HG03280 (cell line): ENCODE measurements at regions not wholly inside any gene's neighbourhood (a gene's known extent, or its start where the extent isn't known, plus 50 kb on each side); places are given as distances from the start of the nearest gene placed in this dataset.
"Not testable (repeated sequence)": the region's sequence is repeated elsewhere in the genome, so short reads cannot be mapped to it uniquely, and the experiment has no call there.

Experiments used
- ATAC-seq: cut with Tn5 transposase; IDR thresholded peaks from one replicate; pipeline ENCODE4 v1.9.1; 2021; ENCODE audit warnings: mild to moderate bottlenecking, moderate library complexity; ENCODE audit not compliant: unreplicated experiment

DNA sequence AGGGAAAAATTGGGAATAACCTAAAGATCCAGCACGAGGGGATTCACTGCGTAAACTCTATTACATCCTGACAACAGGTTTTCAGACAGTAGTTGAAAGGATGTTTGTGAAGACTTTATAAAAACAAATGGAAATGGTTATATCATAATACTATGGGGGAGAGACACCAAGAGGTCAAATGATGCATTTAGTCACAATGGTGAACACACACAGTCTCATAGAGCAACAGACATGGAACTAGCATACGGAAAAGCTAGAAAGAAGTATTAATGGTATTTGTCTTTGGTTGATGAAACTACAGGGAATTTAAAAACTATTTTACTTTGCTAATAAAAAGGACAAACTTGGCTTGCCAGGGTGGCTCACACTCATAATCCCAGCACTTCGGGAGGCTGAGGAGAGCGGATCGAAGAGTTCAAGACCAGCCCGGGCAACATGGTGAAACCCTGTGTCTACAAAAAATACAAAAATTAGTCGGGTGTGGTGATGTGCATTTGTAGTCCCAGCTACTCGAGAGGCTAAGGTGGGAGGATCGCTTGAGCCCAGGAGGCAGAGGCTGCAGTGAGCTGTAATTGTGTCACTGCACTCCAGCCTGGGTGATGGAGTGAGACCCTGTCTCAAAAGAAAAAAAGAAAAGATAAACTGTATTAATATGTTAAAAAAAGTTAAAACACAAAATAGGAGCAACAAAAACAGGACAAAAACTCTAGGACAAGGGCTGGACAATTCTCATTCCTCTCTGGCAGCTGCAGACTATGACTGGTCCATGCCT, 94.8 kb downstream of the MYCN start:
- no peak for ATAC-seq

DNA sequence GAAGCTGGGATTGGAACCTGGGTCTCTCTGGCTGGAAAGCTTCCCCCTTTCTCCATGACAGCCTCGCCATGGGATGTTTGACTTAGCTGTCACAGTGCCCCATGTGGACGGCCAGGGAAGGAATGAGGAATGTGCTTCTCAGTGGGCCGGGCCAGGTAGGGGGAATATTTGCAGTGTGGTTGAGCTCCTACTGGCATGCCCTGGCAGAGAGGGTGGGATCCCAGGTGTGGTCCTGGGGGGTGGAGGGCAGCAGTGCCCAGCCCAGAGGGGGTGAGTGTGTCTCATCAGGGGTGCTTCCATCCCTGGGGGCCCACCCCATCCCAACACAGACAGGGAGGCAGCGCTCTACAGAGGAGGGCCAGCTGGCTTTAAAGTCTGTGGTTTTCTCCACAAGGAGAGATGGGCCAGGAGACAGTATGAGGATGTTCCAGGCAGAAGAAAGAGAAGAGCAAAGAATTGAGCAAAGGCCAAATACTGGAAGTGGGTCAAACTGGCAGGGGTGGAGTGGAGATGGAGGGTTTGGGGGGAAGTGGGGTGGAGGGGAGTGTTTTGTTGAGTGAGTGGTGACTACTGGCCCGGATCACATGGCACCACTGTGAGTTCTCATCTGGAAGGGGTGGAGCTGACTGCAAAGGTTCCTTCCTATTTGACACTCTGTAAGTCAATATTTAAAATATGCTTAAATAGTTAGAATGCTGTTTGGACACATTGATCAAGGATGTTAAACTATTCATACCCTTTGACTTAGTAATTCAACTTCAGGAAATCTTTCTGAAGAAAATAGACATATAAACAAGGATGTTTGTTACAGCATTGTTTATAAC, 94.0 kb downstream of the MYCN start:
- no peak for ATAC-seq

DNA sequence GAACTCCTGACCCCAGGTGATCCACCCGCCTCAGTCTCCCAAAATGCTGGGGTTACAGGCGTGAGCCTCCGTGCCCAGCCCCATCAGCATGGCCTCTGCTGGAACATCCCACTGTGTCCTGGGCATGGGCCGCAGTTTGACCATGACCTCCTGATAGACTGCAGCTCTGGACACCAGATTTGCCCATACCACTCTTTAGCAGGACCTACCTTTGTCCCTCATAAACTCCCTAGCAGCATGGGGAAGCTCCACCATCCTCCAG, 92.6 kb downstream of the MYCN start:
- no peak for ATAC-seq

DNA sequence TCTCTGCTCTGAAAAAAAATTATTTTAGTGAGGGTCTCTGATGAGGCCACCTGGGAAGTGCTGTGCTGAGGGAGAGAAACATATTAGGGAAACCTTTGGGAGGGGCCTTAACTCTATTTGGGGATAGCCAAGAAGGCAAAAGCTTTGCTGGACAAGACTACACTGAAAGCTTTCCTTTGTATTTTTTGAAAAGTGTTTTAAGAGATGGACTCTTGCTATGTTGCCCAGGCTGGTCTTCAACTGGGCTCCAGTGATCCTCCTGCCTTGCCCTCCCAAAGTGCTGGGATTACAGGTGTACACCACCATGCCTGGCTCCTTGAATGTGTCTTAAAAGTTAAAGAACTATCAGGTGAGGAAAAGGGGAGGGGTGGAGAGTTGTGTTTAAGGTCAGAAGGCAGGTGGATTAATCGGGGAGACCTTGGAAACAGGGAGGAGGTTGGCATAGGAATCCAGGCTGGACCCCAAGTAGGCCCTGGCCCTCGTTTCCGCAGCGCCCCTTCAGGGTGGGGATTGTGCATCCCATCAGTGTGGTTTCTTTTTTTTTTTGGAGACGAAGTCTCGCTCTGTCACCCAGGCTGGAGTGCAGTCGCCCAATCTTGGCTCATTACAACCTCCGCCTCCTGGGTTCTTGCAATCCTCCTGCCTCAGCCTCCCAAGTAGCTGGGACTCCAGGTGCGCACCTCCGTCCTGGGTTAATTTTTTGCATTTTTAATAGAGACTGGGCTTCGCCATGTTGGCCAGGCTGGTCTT, 92.1 kb downstream of the MYCN start:
- ATAC-seq: no peak

DNA sequence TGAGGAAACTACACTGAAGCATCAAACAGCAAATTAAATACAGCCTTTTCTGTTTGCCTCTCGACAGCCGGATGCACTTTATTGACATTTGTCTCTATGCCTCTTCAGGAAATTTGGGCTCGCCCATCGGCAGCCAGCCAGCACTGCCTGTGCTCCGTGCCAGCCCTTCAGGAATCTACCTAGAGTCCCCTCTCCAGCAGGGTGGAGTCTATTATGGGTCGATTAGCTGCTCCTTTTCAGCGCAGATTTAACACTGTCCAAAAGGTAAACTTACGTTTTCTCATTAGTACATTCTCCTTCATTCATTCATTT, 91.5 kb downstream of the MYCN start:
- ATAC-seq: no peak

DNA sequence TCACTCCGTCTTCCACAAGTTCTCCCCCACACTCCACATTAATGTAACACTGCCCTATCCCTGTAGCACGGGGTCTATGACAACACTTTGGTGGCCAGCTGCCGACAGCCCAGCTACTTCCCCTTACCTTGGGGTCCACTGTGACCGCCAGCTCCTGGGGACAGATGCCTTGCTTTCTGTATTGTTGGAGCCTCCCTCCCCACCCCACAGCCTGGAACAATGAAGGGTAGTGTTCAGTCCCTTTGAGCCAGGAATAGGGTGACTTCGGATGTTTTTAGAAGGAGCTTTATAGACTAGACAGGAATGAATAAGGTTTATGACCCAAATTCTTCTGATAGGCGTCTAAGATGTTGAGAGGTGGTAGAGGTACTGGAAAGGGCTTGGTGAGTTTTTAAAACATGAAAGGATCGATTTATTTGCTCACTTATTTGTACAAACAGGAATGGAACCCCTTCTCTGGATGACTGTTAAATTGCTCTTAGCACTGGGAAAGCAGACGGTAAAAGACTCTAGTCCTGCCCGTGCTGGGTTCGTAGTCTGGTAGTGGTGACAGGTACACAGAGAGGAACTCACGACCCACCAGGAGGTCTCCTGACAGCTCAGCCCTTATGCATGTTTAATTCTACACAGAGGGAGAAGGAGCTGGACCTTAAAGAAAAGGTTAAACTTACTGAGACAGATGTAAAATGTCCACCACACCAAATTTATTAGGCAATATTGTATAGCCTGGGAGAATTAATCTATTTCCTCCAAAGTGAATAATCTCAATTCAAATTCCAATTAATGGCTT, 90.9 kb downstream of the MYCN start:
- no peak for ATAC-seq

DNA sequence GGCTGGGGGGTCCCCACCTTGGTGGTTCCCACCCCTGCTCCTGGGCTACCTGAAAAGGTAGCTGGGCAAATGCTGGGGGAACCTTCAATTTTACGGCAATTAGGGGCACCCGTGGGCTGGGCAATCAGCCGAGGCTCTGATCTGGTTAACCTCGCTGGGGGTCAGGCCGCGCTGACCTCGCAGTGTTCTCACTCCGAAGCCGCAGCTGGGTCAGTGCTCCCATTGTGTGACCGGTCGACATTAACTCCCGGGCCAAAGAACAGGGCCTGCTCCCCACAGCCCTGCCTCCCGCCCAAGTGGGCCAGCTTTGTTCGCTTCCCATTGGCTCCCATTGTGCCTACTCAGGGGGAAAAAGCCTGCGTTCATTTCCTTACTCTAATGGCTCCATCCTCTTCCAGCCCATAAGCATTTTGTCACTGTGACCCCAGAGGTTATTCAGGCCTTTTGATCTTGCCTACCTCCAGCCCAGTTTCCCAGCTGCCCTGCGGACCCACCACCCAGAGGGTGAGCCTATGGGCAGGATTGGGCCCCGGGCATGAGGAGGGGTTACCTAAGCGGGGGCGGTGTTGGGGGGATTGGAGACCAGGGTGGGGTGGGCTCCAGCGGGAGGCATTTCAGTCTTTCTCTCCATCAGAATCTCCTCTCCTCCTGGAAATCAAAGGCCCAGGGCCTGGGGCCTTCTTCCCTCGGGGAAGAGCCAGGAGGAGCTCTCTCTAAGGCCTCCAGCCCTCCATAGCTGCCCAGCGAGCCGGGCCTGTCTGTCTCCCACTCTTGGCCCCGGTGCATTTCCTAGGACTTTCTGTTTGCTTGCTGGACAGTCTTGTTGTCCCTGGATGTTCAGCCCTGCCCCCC, 90.1 kb downstream of the MYCN start:
- ATAC-seq: no peak

DNA sequence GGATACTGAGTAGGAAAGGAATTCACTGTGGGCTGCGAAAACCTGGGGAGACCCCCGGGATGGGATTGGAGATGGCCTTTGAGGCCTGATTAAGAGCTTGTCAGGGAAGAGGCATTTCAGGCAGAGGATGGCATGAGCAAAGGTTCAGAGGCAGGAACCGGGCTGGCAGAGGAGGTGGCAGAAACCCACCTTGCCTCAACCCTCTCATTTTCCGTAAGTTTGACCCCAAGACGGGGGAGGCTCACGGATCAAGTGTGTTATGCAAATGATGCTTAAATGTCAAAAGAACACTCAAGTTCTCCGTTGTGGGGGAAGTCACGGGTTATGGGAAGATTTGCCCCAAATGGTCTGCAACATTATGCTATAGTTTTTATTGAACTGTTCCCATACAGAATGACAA, 88.3 kb downstream of the MYCN start:
- ATAC-seq: no peak

DNA sequence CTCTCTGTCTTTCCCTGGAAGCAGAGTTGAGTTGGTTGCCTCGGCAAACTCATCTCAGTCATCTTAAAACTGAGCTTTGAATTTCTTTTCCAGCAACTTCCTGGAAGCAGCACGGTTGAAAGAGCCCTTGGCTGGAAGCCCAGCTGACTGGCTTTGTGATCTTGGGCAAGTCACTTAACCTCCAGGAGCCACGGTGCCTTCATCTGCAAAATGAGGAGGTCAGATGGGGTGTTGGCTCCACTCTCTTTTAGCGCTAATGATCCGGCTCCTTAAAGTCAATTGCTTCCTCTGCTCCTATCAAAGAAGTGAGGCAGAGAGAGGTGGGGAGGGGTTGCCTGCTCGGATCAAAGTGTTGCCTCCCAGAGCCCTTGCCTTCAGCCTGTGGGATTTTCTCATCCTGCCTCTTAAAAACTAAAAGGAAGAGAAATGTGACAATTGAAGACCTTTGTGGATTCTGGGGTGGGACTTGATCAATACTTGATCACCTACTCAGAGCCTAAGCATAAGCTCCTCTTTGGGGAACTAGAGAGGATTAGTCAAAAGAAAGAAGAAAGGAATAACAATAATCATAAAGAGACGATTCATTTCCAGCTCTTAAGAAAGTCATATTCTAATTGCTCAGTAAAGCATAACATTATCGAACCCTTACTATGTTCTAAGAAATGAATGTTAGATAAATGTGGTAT, 86.6 kb downstream of the MYCN start:
- no peak for ATAC-seq

DNA sequence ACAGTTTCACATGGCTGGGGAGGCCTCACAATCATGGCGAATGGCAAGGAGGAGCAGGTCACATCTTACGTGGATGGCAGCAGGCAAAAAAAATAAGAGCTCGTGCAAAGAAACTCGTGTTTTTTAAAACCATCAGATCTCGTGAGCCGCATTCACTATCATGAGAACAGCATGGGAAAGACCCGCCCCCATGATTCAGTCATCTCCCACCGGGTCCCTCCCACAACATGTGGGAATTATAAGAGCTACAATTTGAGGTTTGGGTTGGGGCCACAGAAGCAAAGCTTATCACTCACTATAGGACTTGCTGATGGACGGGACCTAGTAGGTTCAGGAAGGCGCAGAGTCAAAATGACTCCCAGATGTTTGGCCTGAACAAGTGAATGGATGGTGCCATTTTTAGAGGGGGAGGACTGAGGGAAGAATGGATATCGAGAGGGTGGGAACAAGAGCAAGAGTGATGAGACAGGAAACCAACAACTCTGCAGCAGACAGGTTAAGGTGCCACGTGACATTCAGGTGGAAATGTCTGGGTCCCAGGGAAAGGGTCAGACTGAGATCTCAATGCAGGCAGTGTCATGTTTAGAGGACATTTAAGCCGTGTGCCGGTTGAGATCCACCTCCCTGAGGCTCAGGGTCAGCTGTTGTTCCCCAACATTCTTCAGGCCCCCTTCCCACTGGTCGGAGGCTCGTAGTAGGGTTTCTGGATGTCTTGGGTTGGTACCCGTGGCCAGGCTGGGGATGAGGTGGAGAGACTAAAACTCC, 85.7 kb downstream of the MYCN start:
- no peak for ATAC-seq

DNA sequence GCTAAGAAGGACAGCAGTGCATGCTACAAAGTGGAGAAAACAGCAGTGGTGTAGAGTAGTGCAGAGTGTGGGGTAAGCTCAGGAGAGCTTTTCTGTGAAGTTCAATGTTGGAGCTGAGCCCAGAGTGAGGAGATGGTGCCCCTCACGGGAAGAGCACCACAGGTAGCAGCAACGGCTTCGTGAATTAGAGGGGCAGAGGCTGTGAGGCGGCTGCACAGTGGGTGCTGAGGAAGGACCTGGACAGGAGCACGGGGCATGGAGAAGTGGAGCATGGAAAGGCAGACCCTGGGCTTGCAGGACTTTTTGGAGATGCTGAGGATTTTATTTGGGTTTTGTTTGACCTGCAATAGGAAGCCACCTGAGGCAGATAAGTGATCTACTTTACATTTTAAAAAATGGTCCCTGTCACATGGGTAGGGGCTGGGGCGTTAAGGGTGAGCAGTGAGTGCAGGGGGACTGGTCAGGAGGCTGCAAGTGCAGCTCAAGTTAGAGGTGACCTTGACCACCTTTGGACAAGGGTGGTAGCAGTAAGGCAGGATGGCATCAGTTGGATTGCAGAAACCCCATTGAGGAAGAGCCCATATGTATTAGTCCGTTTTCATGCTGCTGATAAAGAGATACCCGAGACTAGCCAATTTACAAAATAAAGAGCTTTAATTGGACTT, 85.0 kb downstream of the MYCN start:
- no peak for ATAC-seq

DNA sequence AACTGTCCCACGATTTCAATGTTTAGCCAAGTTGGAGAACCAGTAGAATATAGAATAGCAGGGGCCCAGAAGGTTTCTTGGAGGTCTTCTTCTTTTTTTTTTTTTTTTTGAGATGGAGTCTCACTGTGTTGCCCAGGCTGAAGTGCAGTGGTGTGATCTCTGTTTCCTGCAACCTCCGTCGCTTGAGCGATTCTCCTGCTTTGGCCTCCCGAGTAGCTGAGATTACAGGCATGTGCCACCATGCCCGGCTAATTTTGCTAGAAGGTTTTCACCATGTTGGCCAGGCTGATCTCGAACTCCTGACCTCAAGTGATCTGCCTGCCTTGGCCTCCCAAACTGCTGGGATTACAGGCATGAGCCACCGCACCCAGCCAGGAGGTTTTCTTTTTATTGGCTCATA, 84.3 kb downstream of the MYCN start:
- ATAC-seq: not testable (repeated sequence)

DNA sequence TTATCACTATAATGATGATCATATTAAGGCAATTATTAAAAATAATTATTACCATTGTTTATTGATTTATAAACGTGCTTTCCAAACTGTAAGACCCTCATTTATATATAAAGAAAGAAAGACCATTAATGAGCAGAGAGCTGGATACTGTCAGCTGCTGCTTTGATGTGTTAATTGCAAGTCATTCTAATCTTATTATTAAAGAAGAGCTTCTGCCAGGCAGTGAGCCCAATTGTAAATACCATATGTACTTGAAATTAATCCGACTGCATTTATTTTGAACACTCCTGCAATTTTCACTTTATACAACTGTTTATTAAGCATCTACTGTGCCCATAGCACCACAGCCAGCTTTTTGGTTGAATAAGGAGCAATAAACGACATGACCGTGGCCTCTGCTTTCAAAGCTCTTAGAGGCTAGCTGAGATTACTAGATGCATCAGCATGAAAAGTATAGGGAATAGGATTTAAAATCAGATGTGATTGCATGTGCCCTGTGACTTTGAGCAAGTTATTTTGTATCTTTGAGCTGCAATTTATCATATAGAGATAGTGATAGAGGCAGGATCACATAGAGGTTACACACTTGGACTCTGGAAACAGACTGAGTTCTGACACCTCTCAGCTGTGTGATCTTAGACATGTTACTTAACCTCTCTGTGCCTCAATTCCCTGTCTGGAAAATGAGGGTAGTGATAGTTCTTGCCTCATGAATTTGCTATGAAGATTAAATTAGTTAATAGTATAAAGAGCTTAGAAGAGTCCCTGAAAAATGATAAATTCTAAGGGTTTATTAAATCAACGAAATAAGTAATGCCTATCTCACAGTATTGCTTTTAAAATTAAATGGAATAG, 83.4 kb downstream of the MYCN start:
- ATAC-seq: no peak

DNA sequence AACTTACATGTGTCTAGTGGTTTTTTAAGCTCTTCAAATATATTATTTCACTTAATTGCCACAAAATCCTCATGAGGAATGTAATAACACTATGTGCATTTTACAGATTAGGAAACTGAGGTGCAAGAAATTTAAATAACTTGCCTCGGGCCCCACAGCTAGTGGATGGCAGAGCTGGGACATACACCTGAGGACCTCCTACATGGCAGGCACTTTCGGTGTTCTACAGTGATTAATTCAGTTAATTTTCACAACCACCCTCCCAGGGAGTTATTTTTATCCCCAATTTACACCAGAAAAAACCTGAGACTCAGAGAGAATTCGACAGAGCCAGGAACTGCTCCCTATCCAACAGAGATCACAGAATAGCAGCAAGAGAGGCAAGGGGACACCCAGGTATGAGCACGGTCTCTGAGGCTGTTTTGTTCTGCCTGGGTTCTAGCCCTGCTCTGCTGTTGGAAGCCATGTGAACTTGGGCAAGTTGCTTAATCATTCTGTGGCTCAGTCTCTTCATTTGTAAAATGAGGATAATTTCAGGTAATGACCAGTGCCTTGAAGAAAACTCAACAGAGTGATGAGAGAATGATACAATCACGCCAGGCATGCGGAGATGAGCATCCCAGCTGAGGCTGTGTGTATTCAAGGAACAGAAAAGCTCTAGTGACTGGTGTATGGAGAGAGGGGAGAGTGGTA, 82.3 kb downstream of the MYCN start:
- no peak for ATAC-seq

DNA sequence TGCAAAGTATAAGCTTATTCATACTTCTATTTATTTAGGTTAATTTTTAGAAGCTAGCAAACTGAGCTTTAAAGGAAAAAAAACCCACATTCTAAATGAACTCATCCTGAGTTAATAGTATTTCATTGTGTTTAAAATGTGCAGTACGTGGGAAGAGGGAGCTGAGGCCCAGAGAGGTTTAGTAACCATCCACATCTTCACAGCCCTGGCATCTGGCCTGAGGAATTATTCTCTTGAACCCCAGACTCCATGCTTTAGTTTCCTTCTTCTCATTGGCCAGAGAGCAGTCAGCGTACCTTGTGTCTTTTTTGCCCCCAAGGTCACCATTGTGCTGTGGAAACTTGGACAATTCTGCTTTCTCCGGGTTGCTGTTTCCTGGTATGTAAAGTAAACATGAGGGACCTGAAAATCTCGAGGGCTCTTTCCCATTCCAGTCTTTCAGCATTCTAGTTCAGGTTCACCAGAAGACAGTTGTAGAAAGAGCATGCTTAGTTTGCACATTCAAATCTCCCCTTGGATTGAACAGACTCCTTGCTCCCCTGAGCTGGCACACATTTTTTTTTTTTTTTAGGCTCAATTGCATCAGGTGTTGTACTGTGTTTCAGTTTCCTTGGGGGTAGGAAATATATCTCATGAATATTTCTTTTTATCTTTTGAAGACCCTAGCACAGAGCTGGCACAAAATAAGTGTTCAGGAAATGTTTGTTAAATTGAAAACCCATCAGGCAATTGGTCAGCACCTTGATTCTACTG, 81.4 kb downstream of the MYCN start:
- no peak for ATAC-seq

DNA sequence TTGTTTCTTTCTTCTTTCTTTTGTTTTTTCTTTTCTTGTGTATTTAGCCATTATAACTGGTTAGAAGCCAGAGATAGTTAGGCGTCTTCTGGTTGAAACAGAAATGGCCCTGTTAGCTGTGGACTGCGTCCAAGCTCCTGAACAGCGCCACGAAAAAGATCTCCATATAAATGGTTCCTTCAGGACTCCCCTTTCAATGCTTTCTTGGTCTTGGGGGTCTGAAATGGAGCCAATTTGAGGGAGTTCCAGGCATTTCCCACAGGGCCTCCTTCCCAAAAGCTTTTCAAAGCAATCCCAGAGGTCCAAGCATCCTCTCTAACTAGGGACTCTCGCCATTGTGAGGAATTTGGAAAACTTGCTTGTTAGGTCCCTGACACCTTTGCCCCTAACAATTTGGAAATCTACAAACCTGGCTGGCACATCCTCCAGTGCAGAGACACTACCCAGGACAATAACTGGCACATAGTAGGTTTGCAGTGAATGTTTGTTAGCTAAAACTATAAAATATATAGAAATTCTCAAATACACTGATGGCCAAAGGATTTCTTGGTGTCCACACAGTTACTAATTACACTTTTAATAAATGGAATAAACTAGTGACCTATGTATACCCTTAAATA, 80.1 kb downstream of the MYCN start:
- ATAC-seq: no peak
